ENCODE measurements at regions not wholly inside any gene's neighbourhood (a gene's known extent, or its start where the extent isn't known, plus 50 kb on each side); places are given as distances from the start of the nearest gene placed in this dataset.
"Not testable (repeated sequence)": the region's sequence is repeated elsewhere in the genome, so short reads cannot be mapped to it uniquely, and the experiment has no call there.

DNA sequence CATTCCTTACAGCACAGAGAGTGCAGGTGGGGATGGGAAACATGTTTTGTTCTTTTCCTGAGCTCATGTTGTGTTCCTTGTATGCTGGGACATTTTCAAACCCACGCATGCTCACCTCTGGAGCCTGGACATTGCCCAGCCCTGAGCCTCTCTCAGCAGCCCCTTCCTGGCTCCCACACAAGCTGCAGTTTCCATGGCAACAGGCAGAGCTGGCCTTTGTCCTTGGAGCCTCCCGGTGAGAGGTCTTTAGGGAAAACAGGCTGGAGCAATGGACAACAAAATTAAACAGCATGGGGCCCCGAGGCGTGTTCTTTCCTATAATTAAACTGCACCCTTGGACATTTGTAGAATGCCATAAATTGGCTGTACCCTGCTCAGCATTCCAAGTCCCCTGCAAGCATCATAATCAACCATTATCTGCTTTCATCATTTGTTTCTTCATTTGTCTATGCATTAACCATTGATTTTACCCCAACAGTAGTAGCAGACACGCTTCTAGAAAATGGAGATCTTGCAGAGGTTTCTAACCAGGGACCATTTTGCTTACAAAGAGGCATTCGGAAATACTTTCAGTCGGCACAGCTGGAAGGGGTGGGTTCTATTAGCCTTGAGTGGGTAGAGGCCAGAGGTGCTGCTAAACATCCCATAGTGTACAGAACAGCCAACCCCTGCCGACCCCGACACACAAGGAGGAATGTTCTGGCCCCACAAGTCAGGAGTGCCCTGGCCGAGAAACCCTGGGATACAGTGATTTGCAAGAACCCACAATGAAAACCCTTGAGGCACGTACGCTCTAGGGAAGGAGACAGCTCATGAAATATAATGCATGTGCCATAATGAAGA lies 133.4 kb upstream of the PEG3 start:
- TF ChIP-seq, protein P1, sequence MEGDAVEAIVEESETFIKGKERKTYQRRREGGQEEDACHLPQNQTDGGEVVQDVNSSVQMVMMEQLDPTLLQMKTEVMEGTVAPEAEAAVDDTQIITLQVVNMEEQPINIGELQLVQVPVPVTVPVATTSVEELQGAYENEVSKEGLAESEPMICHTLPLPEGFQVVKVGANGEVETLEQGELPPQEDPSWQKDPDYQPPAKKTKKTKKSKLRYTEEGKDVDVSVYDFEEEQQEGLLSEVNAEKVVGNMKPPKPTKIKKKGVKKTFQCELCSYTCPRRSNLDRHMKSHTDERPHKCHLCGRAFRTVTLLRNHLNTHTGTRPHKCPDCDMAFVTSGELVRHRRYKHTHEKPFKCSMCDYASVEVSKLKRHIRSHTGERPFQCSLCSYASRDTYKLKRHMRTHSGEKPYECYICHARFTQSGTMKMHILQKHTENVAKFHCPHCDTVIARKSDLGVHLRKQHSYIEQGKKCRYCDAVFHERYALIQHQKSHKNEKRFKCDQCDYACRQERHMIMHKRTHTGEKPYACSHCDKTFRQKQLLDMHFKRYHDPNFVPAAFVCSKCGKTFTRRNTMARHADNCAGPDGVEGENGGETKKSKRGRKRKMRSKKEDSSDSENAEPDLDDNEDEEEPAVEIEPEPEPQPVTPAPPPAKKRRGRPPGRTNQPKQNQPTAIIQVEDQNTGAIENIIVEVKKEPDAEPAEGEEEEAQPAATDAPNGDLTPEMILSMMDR (conservative IDR thresholded peaks at IDR 0.05): no peak
- no peak overlapping the region for H3K27ac ChIP-seq

DNA sequence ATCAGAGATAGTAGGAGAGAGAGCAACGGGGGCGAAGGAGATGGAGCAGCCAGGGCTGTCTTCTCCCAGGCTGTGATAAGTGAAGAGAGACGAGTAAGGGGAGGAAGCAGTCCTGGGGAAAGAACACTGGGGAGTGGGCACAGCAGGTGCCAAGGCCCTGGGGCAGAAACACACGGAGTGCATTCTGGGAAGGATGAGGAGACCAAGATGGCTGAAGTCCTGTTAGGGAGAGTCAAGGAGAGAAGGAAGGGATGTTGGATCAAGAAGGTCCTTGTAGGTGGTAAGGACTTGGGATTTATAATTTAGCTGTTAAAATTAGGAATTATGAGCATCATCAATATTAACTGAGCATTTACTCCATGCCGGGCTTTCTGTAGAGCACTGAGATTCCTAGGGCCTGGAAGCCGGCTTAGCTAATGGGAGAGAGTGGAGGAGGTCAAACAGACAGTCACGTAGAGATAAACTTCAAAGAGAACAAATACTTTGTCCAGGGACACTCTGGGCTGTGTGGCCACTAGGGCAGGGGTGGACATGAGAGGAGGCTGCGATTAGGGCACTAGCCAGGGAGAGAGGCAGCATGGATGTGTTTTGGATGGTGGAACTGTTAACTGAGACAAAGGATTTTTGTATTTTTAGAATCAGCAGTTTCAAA lies 134.2 kb upstream of the PEG3 start:
- H3K27ac ChIP-seq: no peak overlapping the region
- TF ChIP-seq, protein P1 (conservative IDR thresholded peaks at IDR 0.05): no peak

- TF ChIP-seq, protein P1 (conservative IDR thresholded peaks at IDR 0.05): no peak
- no peak overlapping the region for H3K27ac ChIP-seq
Observed at GRCh38 chr19:56976300-56976699, 135.8 kb upstream of the PEG3 start.

GRCh38 chr19:56976995-56977906 lies 136.7 kb upstream of the PEG3 start:
- TF ChIP-seq, protein P1 (conservative IDR thresholded peaks at IDR 0.05): no peak
- H3K27ac ChIP-seq: no peak overlapping the region

- TF ChIP-seq, protein P1 (conservative IDR thresholded peaks at IDR 0.05): no peak
- H3K27ac ChIP-seq: no peak overlapping the region
Observed at GRCh38 chr19:56978023-56978565, 137.6 kb upstream of the PEG3 start.

DNA sequence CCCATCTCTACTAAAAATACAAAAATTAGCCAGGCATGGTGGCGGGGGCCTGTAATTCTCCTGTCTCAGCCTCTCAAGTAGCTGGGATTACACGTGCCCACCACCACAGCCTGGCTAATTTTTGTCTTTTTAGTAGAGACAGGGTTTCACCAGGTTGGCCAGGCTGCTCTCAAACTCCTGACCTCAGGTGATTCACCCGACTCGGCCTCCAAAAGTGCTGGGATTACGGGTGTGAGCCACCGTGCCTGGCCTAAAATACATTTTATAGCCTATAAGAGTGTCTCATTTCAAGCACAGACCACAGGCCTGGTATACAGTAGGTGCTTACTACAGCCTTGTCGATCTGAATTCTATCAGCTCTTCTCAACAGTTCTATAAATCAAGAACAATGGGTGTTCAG lies 139.5 kb upstream of the USP29 start:
- not testable (repeated sequence) for H3K27ac ChIP-seq

- TF ChIP-seq, protein P1 (conservative IDR thresholded peaks at IDR 0.05): no peak
Observed at GRCh38 chr19:56980906-56981305, 138.9 kb upstream of the USP29 start.

GRCh38 chr19:56981440-56981839 lies 138.3 kb upstream of the USP29 start:
- not testable (repeated sequence) for H3K27ac ChIP-seq

More at GRCh38 chr19:56980906-56981305, 138.9 kb upstream of the USP29 start:
- H3K27ac ChIP-seq: no peak overlapping the region
